AG10803 (cell line): ENCODE measurements at regions not wholly inside any gene's neighbourhood (a gene's known extent, or its start where the extent isn't known, plus 50 kb on each side); places are given as distances from the start of the nearest gene placed in this dataset.

Experiments
- DNase-seq: peaks from one replicate; pipeline ENCODE4 v3.0.0; 2010; ENCODE audit warnings: low read depth
- H3K4me3 ChIP-seq: 2 replicates; pipeline ENCODE4 v1.5.1; 2011; ENCODE audit warnings: mild to moderate bottlenecking, low read length, control low read depth
- TF ChIP-seq, protein P1 (sequence below): conservative IDR thresholded peaks from 2 replicates; pipeline ENCODE4 v1.5.1; 2011; ENCODE audit warnings: mild to moderate bottlenecking, low read length, control low read depth, inconsistent platforms

DNA sequence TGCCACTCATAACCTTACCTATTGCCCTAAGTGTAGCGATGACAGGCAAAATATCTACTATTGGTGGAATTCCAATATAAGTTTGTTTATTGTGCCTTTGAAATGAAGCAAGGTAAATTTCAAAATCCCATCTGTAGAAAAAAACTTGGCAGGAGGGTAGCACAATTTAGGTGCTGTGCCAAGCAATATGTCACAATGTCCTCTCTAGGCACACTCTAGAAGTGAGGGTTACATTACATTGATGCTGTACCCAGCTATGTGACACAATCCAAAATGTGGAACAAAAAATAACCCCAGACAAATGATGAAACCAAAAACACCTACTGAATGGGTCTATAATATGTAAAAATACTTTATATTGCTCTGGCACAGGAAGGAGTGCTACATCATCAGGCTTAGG is 1050.8 kb upstream of the AMELY start:
- TF ChIP-seq, protein P1, sequence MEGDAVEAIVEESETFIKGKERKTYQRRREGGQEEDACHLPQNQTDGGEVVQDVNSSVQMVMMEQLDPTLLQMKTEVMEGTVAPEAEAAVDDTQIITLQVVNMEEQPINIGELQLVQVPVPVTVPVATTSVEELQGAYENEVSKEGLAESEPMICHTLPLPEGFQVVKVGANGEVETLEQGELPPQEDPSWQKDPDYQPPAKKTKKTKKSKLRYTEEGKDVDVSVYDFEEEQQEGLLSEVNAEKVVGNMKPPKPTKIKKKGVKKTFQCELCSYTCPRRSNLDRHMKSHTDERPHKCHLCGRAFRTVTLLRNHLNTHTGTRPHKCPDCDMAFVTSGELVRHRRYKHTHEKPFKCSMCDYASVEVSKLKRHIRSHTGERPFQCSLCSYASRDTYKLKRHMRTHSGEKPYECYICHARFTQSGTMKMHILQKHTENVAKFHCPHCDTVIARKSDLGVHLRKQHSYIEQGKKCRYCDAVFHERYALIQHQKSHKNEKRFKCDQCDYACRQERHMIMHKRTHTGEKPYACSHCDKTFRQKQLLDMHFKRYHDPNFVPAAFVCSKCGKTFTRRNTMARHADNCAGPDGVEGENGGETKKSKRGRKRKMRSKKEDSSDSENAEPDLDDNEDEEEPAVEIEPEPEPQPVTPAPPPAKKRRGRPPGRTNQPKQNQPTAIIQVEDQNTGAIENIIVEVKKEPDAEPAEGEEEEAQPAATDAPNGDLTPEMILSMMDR, result no peak
- no peak for DNase-seq
- H3K4me3 ChIP-seq, result no peak overlapping the region

DNA sequence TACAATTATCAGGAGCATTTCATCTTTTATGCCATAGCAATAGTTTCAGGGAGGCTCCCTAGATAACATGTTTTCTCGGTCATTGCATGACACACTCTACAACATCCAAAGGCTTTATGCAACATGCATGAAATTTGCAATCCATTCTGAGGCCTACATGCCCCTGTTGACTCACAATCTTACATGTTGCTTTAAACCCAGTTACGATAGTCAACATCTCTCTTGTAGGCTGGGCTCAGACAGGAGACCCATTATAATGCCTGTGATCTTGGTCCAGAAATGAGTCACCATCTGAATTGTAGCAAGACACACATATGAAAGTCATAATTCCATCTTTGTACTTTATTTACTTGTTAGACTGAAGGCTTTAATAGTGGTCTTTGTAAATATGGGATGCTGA is 1050.3 kb upstream of the AMELY start:
- TF ChIP-seq, protein P1, result no peak
- no peak for DNase-seq
- H3K4me3 ChIP-seq, result no peak overlapping the region

DNA sequence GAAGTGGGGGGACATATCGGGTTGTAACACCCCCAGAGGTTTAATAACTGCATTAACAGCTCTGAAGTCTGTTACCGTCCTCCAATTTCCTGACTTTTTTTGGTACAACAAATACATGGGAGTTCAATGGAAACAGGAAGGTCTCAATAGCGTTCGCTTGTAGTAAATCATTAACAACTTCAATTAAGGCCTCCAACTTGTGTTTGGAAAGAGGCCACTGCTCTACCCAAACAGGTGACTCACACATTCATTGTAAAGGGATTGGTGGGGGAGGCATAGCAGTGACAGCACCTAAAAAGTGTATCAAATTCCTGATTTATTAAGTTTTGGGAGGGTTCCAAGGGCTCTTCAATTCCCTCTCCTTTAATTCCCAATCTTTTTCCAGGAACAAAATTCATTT is 1046.2 kb upstream of the AMELY start:
- DNase-seq, result no peak
- no peak overlapping the region for H3K4me3 ChIP-seq
- TF ChIP-seq, protein P1, result no peak

DNA sequence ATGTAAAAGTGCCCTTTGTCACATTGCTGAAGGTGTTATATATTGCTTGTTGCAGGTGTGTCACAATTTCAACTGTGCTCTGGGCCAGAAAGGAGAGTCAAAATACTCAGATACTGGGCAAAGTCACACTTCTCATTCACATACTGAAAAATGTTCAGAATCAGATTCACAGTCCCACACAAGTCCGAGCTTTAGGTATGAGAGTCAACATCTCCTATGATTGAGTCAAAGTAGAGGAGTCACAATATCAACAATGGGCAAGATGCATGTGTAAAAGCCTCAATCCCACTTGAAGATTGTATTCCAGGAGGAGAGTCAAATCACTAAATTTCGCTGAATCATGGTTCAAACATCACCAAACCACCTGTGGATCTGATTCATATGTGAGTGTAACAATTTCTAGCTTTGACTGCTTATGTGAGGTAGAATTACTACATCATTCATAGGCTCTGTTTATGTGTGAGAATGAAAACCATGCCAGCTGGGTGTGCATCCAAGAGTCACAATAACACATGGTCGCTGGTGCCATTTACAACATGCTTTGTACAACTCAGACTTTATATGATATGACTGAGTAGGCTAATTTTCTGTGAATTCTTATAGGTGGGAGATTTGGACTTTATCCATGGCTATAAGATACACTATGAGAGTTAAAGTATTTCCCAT is 1039.8 kb upstream of the AMELY start:
- DNase-seq, result no peak
- TF ChIP-seq, protein P1, result no peak
- no peak overlapping the region for H3K4me3 ChIP-seq

DNA sequence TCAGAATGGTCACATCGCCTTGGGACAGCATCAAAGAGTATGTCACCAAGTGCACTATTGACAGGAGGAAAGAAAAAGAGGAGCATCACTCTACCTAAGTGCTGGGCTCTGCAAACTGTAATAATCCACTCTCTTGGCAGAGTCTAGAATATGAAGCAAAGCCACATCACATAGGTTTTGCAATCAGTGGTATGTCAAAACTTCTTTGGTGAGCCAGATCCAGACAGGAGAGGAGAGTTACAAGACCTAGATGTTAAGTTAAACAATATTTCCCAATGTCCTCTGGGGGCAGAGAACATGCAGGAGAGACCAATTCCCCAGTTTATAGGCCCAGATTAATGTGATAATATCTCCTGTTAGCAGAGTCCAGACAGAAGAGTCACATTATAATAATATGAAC is 1032.6 kb upstream of the AMELY start:
- H3K4me3 ChIP-seq, result no peak overlapping the region
- TF ChIP-seq, protein P1, result no peak
- DNase-seq, result peak; percentile 77

DNA sequence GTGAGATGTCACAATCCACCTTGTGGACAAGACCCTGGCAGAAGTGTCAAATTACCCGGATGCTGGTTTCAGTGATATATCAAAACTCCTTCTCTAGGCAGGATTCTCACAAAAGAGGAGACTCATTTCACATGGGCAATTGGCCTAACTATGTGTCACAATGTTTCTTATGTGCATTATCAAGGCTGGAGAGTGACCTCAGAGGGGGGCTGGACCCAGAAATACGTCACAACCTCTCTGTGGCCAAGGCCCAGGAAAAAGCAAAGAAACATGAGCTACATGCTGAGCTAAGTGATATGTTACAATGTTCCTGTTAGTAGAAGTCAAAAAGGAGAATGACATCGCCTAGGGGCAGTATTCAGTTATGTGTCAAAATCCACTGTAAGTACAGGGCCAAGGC is 1031.2 kb upstream of the AMELY start:
- TF ChIP-seq, protein P1, result no peak
- no peak overlapping the region for H3K4me3 ChIP-seq
- no peak for DNase-seq

DNA sequence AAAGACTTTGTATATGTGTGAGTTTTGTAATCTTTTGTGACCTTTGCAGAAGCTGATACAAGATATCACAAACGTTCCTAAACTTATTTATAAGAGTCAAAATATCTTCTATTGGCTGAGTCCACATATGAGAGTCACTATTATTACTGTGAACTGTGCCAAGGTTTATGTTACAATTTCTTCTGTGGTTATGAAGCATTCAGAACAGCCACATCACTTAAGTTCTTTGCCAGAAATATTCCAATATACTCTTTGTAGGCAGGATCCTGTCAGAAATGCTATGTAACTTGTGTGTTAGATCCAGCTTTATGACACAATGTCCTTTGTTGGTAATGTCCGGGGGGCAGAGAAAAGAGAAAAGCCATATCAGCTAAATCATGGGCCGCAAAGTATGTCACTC is 1030.3 kb upstream of the AMELY start:
- TF ChIP-seq, protein P1, result no peak
- DNase-seq, result peak; percentile 44
- H3K4me3 ChIP-seq, result no peak overlapping the region
